ENCODE measurements at regions not wholly inside any gene's neighbourhood (a gene's known extent, or its start where the extent isn't known, plus 50 kb on each side); places are given as distances from the start of the nearest gene placed in this dataset.

DNA sequence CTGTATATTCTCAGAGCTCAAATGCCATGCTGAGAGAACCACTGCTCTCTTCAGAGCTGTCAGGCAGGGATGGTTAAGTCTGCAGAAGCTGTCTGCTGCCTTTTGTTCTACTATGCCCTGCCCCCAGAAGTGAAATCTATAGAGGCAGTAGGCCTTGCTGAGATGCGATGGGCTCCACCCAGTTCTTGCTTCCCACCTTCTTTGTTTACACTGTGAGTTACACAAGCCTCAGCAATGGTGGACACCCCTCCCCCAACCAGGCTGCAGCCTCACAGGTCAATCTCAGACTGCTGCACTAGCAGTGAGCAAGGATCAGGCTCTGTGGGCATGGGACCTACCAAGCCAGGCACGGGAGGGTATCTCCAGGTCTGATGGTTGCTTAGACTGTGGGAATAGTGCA, 271.6 kb downstream of the CENPC start:
- H3K4me3 ChIP-seq (ENCODE audit: low read depth, low read length) = no peak overlapping the region
- TF ChIP-seq CTCF (IDR thresholded peaks at IDR 0.05; ENCODE audit: borderline replicate concordance, insufficient read depth, low read depth, low read length) = no peak

GRCh38 chr4:67261971-67262370, 283.3 kb downstream of the CENPC start:
- no peak overlapping the region for H3K4me3 ChIP-seq (ENCODE audit: low read depth, low read length)
- no peak for TF ChIP-seq CTCF (IDR thresholded peaks at IDR 0.05; ENCODE audit: borderline replicate concordance, insufficient read depth, low read depth, low read length)

DNA sequence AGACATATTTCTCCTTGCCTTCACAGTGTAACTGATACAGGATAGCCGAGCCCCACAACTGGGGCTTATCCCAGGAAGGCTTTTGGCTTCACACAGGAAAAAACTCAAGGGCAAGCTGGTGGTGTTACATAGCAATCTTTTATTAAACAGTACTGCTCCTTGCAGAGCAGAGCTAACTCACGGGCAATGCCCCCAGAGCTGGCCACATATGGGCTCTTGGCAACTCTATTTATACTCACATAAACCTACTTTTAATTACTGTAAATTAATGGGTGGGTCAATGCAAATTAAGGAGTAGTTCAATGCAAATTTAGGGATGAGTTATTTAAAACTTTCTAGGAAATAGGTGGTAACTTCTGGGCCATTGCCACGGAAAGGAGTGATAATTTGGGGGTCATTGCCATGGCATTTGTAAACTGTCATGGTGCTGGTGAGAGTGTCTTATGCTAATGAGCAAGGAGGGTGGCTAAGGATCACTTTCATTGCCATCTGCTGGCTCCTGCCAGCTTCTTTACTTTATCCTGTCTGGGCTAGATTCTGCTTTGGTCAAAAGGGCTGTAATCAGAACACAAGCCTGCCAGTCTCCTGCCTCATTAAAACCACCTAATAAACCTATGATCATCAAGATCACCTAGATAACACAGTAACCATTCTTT, 288.8 kb downstream of the CENPC start:
- no peak overlapping the region for H3K4me3 ChIP-seq (ENCODE audit: low read depth, low read length)
- no peak for TF ChIP-seq CTCF (IDR thresholded peaks at IDR 0.05; ENCODE audit: borderline replicate concordance, insufficient read depth, low read depth, low read length)

DNA sequence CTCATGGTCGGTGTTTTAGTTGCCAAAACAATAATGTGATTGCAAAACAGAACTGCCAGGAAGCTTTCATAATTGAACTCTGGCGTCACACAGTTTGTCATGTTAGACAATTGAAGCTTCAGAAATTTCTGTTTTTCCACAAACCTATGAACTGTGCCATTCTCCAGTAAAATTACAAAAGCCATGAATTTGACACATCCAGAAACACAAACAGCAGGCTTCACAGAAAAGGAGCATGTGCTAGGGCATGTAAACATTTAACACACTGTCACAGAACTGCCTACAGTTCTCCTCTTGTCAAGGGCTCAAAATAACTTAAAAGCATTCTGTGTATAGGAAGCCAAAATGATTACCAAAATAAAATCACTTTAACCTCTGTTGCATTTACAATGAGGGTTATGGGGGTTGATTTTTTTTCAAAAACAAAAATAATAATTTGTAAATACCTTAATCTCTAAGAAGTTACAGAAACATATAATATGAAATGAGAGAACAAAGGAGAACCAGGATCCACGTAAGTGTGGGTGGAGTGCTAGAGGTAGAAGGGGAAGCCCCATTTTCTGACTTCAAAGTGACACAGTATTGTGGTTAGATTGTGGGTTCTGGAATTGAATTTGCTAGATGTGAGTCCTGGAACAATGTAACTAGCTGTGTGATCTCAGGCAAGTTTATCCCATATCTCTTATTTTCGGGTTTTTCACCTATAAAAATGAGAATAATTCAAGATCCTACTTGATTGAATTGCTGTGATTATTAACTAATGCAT, 295.0 kb downstream of the CENPC start:
- no peak overlapping the region for H3K4me3 ChIP-seq (ENCODE audit: low read depth, low read length)
- no peak for TF ChIP-seq CTCF (IDR thresholded peaks at IDR 0.05; ENCODE audit: borderline replicate concordance, insufficient read depth, low read depth, low read length)

DNA sequence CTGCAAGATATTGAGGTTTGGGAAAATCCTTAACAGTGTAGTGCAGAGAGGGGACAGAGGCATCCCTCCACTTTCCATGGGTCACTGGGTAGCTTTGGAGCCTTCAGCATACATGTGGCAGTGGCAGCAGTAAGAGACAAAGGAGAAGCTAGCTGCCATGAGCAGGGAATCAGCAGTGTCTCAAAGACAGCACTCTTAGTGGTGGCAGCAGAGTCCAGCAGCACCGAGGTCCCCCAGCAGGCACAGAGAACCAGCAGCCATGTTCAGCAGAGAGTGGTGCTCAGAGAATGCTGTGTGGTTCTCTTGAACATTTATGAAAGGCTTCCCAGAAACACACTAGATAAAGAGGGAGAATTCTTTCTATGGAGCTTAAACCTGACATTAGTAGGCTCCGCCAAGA, 308.5 kb downstream of the CENPC start:
- no peak overlapping the region for H3K4me3 ChIP-seq (ENCODE audit: low read depth, low read length)
- no peak for TF ChIP-seq CTCF (IDR thresholded peaks at IDR 0.05; ENCODE audit: borderline replicate concordance, insufficient read depth, low read depth, low read length)

DNA sequence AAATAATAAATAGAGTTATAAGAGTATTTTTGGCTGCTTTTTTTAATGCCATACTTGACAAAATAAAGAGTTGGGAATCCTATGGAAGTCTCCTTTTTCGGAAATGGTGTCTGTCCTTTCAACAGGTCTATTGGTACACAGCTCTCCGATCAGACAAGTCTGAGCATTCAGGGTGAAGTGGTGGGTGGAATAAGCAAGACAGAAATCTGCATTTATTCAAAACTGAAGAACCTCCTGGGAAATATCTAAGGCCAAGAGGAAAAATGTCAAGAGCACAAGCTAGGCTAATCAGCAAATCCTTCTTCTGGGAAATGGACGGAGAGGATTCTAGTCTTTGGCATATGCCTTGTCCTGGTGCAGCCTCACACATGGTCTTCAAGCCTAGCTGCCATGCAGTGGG, 309.0 kb downstream of the CENPC start:
- no peak for TF ChIP-seq CTCF (IDR thresholded peaks at IDR 0.05; ENCODE audit: borderline replicate concordance, insufficient read depth, low read depth, low read length)
- H3K4me3 ChIP-seq (ENCODE audit: low read depth, low read length) = no peak overlapping the region

- no peak overlapping the region for H3K4me3 ChIP-seq (ENCODE audit: low read depth, low read length)
- TF ChIP-seq CTCF (IDR thresholded peaks at IDR 0.05; ENCODE audit: borderline replicate concordance, insufficient read depth, low read depth, low read length) = no peak
Observed at GRCh38 chr4:67234296-67234695, 311.0 kb downstream of the CENPC start.
